Stimulated activated CD4-positive, alpha-beta T cell treated with anti-CD3 and anti-CD28 coated beads, Interleukin-12 subunit alpha, Interleukin-12 subunit beta, amount 100 ng/mL, for 24 hours (primary cell): ENCODE measurements at regions not wholly inside any gene's neighbourhood (a gene's known extent, or its start where the extent isn't known, plus 50 kb on each side); places are given as distances from the start of the nearest gene placed in this dataset.

Experiments
- DNase-seq, 2 experiments: peaks; one replicate each; pipeline ENCODE4 v3.0.0-alpha.2; 2020; ENCODE audit warnings: low read depth in 2 of 2

GRCh38 chr11:112587664-112588063 is 327.0 kb upstream of the PLET1 start:
- DNase-seq: no peak

- peak; percentile 8 to 17 for DNase-seq
Measured at GRCh38 chr11:112588252-112588694, 327.6 kb upstream of the PLET1 start.

- DNase-seq: no peak
Measured at GRCh38 chr11:112589155-112589554, 328.5 kb upstream of the PLET1 start.

DNA sequence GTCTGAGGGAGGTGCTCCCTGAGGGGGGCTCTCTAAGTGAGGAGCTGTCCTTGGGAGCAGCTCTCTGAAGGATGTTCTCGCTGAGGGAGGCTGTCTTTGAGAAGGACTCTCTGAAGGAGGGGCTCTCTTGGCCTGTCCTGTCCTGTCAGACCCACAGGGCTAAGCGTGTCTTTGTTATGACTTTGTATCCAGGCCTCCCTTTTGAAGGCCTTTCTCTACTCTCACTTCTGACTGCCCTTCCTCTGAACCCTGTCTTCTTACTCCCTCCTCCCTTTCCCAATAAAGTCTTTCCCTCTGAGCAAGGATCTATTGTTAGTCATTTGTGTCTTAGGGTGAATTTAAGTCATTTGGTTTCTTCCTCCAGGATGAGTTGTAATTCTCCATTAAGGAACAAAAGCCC is 330.1 kb upstream of the PLET1 start:
- DNase-seq: no peak

GRCh38 chr11:112593440-112593839 is 332.8 kb upstream of the PLET1 start:
- no peak for DNase-seq

- no peak for DNase-seq
Measured at GRCh38 chr11:112596324-112596723, 335.7 kb upstream of the PLET1 start.

DNA sequence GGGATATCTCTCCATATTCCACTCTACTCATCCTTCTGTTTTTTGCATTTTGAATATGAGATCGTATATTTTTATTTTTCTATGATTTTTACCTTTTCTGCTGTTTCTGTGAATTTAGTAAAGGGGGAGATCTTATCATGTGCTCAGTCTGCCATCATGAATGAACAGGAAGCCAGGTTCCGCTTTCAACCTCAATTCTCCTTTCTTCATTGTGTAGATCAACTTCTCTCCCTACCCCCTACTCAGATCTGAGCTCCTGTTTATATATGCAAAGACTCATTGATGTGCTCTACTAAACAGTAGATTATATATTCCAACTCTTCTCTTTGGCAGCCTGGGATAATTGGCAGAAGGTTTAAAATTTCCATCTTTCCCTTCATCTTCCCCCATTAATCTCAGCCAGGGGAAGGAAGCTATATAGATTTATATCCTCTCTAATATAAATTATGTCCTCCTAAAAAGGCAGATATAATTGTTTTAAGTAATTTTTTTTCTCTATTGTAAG is 336.7 kb upstream of the PLET1 start:
- no peak for DNase-seq

DNA sequence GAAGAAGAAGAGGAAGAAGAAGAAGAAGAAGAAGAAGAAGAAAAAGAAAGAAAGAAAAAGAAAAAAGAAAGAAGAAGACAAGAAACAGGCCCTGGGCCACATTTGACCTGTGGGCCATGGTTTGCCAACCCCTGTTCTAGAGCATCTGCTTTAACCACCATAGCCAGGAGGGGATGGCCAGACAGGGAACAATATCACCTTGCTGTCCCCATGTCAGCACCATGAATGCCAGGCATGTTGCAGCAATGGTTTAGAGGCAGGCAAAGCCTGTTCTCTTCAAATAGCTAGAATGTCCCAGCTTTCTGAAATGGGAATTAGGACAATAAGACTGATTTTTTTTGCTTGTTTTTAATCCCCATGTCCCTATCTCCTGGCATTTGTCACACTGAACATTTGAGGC is 338.6 kb upstream of the PLET1 start:
- DNase-seq: no peak

- no peak for DNase-seq
Measured at GRCh38 chr11:112599856-112600533, 339.3 kb upstream of the PLET1 start.

- no peak for DNase-seq
Measured at GRCh38 chr11:112605093-112605666, 344.5 kb upstream of the PLET1 start.

- no peak for DNase-seq
Measured at GRCh38 chr11:112606656-112607055, 346.0 kb upstream of the PLET1 start.

- DNase-seq: no peak
Measured at GRCh38 chr11:112608509-112608908, 347.8 kb upstream of the PLET1 start.

GRCh38 chr11:112610494-112610893 is 349.8 kb upstream of the PLET1 start:
- no peak for DNase-seq

DNA sequence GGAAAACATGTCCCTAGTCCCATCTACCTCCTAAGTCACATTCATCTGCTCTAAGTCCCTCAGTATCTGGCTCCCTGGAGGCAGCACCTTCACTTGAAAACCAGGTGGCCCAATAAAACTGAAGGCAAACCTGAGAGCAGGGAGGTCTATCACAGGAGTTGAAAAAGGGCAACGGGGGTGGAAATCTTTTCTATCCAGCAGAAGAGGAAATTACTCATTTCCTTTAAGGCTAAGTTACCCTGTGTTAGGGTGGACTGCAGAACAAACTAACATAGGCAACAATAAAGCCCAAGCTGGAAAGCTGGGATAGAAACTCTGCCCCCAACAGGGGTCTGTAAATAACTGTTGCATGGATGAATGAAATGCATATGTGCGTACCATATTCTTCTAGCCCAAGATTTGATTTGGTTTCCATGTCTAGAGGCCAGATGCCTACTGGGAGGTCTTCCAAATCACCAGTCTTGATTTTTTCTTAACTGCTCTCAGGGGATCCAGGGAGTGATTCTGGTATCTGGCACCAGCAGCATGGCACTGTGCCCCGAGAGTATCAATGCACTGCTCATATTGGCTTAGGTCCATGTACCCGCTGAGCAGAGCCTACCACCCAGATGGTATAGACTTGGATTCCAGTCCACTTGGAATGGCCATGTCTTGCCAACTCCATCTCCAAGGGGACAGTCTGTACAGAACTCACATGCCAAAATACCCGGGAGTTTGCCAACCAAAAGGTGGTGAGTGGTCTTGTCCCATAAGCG is 350.0 kb upstream of the NCAM1 start:
- no peak for DNase-seq

DNA sequence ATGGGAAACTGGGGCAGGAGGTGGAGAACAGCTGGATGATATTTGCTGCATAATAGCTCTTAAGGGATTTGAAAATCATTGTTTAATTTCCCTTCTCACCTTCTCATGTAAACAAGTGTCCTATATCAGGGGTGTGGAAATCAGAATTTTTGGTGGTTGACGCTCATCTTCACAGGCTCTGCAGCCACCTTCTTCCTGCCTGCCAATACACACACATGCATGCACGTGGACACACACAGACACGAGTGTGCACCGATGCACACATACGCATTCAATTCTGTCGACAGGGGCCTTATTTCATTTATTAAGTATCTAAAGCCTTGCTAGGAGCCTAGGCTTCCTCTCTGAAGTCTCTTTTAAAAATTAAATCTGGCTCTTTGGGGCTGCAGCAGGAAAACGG is 349.4 kb upstream of the NCAM1 start:
- no peak for DNase-seq

- DNase-seq: no peak
Measured at GRCh38 chr11:112612250-112612849, 348.9 kb upstream of the NCAM1 start.

GRCh38 chr11:112613051-112613972 is 347.9 kb upstream of the NCAM1 start:
- no peak for DNase-seq

GRCh38 chr11:112614605-112615004 is 346.6 kb upstream of the NCAM1 start:
- no peak for DNase-seq

DNA sequence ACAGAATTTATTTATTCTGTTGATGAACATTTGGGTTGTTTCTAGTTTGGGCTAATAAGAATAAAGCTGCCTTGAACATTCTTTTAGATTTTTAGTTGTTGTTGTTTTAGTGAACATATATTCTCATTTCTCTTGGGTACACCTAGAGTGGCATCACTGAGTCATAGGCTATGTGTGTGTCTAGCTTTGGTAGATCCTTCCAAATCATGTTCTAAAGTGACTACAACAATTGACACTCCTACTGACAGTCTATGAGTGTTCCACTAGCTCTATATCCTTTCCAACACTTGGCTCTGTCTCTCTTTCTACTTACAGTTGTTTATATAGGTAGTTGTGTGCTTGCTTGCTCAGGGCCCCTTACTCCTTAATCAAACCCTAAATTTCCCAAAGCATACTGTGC is 346.0 kb upstream of the NCAM1 start:
- DNase-seq: no peak

DNA sequence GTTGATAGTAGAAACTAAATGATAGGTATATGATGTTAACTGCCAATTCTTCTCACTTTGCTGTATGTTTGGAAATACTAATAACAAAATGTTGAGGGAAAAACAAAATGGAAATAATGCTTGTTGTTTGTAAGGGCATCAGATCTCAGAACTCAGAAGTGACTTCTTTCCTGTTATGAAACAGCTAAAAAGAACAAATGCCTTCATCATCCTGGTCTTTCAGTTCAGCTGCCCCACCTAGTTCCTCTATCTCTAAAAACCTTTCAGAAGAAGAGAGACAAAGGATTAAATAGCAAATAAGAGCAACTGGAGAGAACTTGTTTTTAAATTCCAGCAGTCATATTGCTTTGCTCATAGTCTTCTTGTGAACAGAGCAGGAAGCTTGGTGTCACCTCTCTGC is 345.3 kb upstream of the NCAM1 start:
- DNase-seq: no peak

- DNase-seq: no peak
Measured at GRCh38 chr11:112616327-112617097, 344.7 kb upstream of the NCAM1 start.
